Skeletal muscle satellite cell (primary cell): ENCODE measurements at regions not wholly inside any gene's neighbourhood (a gene's known extent, or its start where the extent isn't known, plus 50 kb on each side); places are given as distances from the start of the nearest gene placed in this dataset.

Experiments
- H3K27me3 ChIP-seq: 2 replicates; pipeline ENCODE4 v1.7.0; 2013; ENCODE audit warnings: low read length; ENCODE audit not compliant: control insufficient read depth, insufficient read depth
- H3K36me3 ChIP-seq: 2 replicates; pipeline ENCODE4 v1.7.0; 2013; ENCODE audit warnings: mild to moderate bottlenecking, control low read depth, low read length; ENCODE audit not compliant: insufficient read depth
- H3K4me1 ChIP-seq: 2 replicates; pipeline ENCODE4 v1.7.0; 2013; ENCODE audit warnings: low read length; ENCODE audit not compliant: control insufficient read depth, insufficient read depth
- H3K4me2 ChIP-seq: 2 replicates; pipeline ENCODE4 v1.7.0; 2013; ENCODE audit warnings: mild to moderate bottlenecking, low read length
- H3K4me3 ChIP-seq: 2 replicates; pipeline ENCODE4 v1.7.0; 2013; ENCODE audit warnings: low read length
- H3K9ac ChIP-seq: 2 replicates; pipeline ENCODE4 v1.7.0; 2013; ENCODE audit warnings: mild to moderate bottlenecking, low read depth, low read length, moderate library complexity
- H3K9me3 ChIP-seq: replicated peaks from 2 replicates; pipeline ENCODE4 v1.7.0; 2013; ENCODE audit warnings: mild to moderate bottlenecking, control low read depth, low read length

DNA sequence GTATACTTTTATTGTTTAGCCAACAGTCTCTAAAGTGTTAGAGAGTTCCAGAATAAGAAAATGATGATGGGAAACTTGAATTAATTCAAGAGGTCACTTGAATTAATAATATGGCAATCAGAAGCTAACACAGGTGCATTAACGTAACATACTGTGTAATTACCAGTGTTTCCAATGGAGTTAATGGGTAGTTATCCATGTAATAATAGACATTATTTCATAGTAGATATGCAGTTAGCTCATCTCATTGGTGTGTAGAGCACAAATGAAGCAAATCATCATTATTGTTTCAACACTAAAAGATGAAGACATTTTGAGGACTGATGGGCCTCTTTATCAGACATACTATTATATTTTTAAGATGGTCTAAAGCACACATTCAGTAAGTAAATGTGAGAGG is 460.3 kb upstream of the HNRNPA3 start:
- Histone ChIP-seq H3K9me3 (no peaks in the 10 kb centered on the region), H3K9ac (no peak overlapping the region), H3K4me2 (no peak overlapping the region), H3K36me3 (no peaks in the 10 kb centered on the region), H3K27me3 (no peaks in the 10 kb centered on the region), H3K4me1 (no peaks in the 10 kb centered on the region), H3K4me3 (no peak overlapping the region)

DNA sequence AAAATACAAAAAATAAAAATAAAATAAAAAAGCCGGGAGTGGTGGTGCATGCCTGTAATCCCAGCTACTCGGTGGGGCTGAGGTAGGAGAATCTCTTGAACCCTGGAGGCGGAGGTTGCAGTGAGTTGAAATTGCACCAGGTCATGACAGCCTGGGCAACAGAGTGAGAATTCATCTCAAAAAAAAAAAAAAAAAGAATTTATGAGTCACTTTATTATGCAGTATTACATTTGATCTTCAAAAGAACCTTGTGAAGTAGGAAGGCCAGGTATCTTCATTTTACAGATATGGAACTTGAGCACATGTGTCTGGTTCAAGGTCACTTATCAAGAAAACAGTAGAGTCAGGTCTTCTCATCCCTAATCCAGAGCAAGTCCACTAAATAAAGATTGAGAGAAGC is 459.4 kb upstream of the HNRNPA3 start:
- Histone ChIP-seq H3K36me3 (no peaks in the 10 kb centered on the region), H3K9ac (no peak overlapping the region), H3K4me2 (no peak overlapping the region), H3K27me3 (no peaks in the 10 kb centered on the region), H3K4me3 (no peak overlapping the region), H3K9me3 (no peaks in the 10 kb centered on the region), H3K4me1 (no peaks in the 10 kb centered on the region)

DNA sequence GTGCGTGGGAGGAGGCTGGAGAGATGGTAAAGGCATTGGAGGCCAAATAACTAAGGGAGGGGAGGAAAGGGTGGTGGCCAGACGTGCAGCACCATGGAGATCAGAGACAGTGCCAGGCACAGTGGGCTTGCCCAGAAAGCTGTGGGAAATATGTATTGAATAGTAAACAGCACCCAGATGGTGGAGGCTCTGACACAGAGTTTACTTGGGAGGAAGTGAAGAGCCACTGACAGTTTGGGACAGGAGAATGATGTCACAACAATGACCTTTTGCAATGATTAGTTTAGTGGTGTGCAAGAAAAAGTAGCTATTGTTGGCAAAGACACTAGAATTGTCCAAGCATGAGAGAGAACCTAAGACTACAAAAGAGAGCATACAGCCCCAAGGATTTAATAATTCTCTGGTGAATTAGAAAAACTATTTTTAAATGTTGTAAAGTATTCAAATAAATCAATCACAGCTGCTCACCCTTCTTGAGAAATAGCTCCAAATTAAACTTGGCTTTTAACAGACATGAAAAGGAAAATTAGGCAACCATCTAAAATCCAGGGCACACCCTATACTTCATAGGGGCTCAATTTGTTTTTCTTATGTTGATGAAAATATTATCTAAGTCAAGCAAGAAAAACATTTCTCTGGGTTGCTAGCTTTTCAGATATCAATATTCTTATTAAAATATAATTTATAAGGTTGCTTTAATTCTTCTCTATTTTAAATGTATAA is 458.7 kb upstream of the HNRNPA3 start:
- no peaks in the 10 kb centered on the region for H3K36me3 ChIP-seq
- no peaks in the 10 kb centered on the region for H3K9me3 ChIP-seq
- no peak overlapping the region for H3K9ac ChIP-seq
- no peak overlapping the region for H3K4me3 ChIP-seq
- H3K4me1 ChIP-seq, result no peaks in the 10 kb centered on the region
- H3K27me3 ChIP-seq, result no peaks in the 10 kb centered on the region
- H3K4me2 ChIP-seq, result no peak overlapping the region

DNA sequence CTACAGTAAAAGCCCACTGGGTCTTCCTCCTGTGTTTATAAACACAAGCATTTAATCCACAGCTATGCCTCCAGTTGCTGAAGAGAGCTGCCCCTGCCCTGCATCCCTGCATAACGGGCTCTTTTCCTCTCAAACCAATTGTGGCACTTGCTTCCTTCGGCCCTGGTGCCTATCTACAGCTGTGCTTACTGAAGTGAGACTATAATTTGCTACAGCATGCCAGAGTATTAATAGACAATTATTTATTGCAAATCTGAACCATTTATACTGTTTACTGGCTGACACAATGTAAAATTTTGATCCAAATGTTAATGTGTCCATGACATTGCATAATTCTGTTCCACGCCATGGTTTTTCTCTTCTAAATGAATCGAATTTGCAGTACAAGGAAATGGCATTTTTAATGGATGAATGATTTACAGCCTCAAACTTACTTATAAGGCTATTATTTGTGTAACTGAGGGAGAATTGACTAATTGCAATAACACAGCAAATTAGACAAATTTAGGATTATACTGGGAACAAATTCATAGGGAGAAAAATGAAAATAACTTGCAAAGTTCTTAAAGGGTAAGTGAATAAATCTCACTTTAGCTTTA is 457.0 kb upstream of the HNRNPA3 start:
- Histone ChIP-seq H3K9me3 (no peaks in the 10 kb centered on the region), H3K4me3 (no peak overlapping the region), H3K9ac (no peak overlapping the region), H3K4me1 (no peaks in the 10 kb centered on the region), H3K36me3 (no peaks in the 10 kb centered on the region), H3K4me2 (no peak overlapping the region), H3K27me3 (peaks cover 3% of the 10 kb centered on the region)

DNA sequence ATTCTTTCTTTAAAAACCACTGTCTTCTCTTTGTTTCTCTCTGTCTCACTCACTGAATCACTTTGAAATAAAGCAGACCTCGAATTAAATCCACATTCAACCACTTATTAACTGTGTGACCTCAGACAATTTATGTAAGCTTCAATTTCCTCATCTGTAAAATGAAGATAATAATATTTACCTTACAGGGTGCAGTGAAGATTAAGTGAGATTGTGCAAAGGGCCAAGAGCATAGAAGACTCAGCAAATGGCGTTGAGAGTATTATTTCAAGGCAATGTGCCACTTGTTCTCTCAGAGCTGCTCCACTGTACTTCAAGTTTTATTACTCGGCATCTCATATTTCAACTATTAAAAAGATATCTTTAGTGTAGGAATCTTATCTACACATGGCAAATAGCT is 454.2 kb upstream of the HNRNPA3 start:
- H3K9me3 ChIP-seq, result no peaks in the 10 kb centered on the region
- H3K4me1 ChIP-seq, result no peaks in the 10 kb centered on the region
- H3K36me3 ChIP-seq, result no peaks in the 10 kb centered on the region
- H3K9ac ChIP-seq, result no peak overlapping the region
- peaks cover 14% of the 10 kb centered on the region for H3K27me3 ChIP-seq
- H3K4me3 ChIP-seq, result no peak overlapping the region
- no peak overlapping the region for H3K4me2 ChIP-seq

DNA sequence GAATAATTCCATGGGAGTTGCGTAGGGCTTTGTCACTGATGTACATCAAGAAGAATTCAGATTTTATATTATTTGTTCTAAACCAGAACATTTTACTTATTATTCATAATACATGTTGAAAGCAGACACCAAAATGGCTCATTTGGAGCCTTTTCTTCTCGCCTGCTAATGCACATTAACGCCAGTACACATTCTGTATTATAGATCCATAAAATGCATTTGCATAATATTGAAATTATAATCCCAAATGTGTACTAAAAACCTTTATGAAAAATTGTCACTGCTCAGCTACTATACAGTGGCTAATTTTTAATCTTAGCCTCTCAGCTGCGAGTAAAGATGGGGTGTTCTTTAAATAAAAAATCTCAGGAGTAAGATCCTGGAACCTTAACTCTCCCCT is 452.2 kb upstream of the HNRNPA3 start:
- H3K9me3 ChIP-seq, result no peaks in the 10 kb centered on the region
- no peaks in the 10 kb centered on the region for H3K36me3 ChIP-seq
- no peak overlapping the region for H3K4me2 ChIP-seq
- H3K27me3 ChIP-seq, result peaks cover 14% of the 10 kb centered on the region
- H3K9ac ChIP-seq, result no peak overlapping the region
- no peak overlapping the region for H3K4me3 ChIP-seq
- H3K4me1 ChIP-seq, result no peaks in the 10 kb centered on the region

DNA sequence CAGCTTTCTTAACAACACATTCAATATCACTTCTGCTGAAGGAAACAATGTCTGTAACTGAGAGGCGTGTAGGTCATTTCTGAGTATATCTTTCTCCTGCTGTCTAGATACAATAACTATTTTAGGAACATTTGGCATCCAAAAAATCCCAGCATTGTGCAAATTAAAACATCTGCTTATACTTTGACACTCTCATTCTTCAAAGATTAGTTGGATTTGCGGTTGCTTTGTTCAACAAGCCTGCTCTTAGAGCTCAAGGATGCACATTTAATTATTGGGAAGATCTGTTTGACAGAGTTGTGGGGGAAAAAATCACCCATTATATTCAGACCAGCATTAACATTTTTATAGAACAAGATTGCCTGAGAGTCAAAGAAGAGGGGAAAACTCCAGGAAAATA is 449.5 kb upstream of the HNRNPA3 start:
- H3K9ac ChIP-seq, result no peak overlapping the region
- H3K4me3 ChIP-seq, result no peak overlapping the region
- peaks cover 14% of the 10 kb centered on the region for H3K27me3 ChIP-seq
- H3K9me3 ChIP-seq, result no peaks in the 10 kb centered on the region
- no peak overlapping the region for H3K4me2 ChIP-seq
- H3K36me3 ChIP-seq, result no peaks in the 10 kb centered on the region
- H3K4me1 ChIP-seq, result no peaks in the 10 kb centered on the region

DNA sequence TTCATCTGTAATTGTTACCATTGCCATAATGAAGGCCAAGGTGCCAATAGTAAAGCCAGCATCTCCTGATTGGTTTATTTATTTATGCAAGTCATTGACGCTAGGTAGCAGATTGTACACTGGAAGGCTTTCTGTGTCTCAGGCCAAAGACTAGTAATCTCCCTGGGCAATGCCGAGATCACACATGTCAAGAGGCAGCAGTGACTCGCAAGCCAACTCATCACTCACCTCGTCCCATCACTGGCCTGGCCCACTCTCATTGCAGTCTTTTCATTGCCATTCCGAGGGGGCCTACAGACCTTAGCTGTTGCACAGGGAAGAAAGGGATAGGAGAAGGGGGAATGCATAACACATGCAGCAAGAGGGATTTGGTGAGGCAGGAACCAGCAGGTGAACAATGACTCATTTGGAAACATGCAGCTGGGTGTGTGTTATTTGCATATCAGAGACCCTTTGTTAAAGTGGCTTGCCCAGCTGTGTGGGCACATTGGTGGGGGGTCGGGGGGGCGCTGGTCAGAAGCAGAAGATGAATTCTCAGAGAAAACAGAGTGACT is 448.7 kb upstream of the HNRNPA3 start:
- Histone ChIP-seq H3K9me3 (no peaks in the 10 kb centered on the region), H3K9ac (no peak overlapping the region), H3K4me3 (no peak overlapping the region), H3K4me1 (no peaks in the 10 kb centered on the region), H3K27me3 (peaks cover 14% of the 10 kb centered on the region), H3K36me3 (no peaks in the 10 kb centered on the region), H3K4me2 (no peak overlapping the region)

DNA sequence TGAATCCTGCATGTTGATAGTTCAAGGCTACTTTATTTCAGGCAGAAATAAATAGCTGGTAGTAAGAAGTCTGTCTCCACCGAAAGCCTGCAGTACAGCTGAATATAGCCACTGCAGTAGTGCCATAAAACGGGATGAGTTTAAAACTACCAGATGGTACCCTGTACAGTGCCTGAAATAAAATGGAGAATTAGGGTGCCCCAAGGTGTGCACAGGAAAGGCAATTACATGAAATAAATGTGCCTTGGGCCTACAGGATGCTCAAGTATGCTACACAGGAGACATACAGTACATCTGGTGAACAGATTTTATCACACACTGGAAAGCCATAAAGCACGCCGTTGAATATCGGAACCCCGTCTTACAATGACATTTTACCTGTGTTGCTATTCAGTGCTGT is 447.7 kb upstream of the HNRNPA3 start:
- Histone ChIP-seq H3K4me3 (no peak overlapping the region), H3K9me3 (no peaks in the 10 kb centered on the region), H3K27me3 (peaks cover 11% of the 10 kb centered on the region), H3K4me2 (no peak overlapping the region), H3K36me3 (no peaks in the 10 kb centered on the region), H3K9ac (no peak overlapping the region), H3K4me1 (no peaks in the 10 kb centered on the region)

DNA sequence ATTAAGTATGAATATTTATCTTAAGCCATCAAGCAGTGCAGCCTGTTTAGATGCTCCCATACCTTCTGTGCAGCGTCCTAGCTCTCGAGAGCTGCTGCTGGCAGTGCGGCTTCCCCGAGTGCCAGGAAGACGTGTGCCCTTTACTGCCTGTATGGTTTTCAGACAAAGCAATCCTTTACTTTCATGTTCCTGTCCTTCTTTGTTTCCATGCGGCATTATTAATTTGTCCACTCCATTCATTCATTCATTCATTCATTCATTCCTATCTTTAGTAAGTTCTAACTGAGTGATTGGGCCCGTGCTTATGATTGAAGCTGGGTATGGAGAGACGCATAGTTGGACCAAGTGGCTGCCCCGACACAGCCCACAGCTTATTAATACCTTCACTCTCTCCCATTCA is 446.6 kb upstream of the HNRNPA3 start:
- Histone ChIP-seq H3K4me3 (no peak overlapping the region), H3K4me2 (no peak overlapping the region), H3K36me3 (no peaks in the 10 kb centered on the region), H3K27me3 (peaks cover 9% of the 10 kb centered on the region), H3K4me1 (no peaks in the 10 kb centered on the region), H3K9me3 (no peaks in the 10 kb centered on the region), H3K9ac (no peak overlapping the region)

DNA sequence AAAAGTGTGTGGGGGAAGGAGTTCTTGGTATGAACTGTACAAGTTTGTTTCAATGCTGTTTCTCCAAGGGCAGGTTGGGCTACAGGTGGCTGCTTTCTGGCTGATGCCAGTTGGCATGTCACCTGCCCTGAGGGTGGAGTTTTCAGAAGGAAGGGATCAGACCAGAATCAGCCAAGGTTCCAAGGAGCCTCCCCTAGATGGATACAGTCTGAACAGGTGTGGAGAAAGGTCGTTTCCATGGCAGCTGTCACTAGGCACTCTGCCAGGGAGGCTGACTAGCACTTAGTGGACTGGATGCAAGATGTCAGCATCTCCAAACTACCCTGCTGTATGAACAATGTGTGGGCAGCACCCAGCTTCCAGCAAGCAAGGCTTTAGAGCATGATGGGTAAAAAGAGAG is 444.4 kb upstream of the HNRNPA3 start:
- Histone ChIP-seq H3K27me3 (peaks cover 1% of the 10 kb centered on the region), H3K4me3 (no peak overlapping the region), H3K4me1 (no peaks in the 10 kb centered on the region), H3K4me2 (no peak overlapping the region), H3K36me3 (no peaks in the 10 kb centered on the region), H3K9ac (no peak overlapping the region), H3K9me3 (no peaks in the 10 kb centered on the region)

DNA sequence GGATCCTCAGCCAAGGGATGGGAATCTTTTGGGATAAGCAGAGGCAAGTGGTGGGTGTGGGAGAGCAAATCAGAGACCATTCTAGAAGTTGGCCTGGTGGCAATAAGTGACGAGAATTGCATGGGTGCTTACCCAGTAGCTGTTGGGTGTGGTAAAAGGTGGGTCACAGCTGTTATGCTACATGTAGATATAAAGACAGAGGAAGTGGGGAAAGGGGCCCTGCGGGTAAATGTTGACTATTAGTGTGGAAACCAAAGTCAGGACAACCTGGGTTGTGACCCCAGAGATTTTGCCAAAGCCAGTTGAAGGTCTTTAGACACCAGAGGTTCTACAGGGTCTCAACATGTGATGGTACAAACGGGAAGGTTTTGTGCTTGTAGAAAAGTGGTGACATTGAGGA is 443.6 kb upstream of the HNRNPA3 start:
- Histone ChIP-seq H3K4me2 (no peak overlapping the region), H3K27me3 (no peaks in the 10 kb centered on the region), H3K4me3 (no peak overlapping the region), H3K4me1 (no peaks in the 10 kb centered on the region), H3K9me3 (no peaks in the 10 kb centered on the region), H3K9ac (no peak overlapping the region), H3K36me3 (no peaks in the 10 kb centered on the region)
